ENCODE measurements at regions not wholly inside any gene's neighbourhood (a gene's known extent, or its start where the extent isn't known, plus 50 kb on each side); places are given as distances from the start of the nearest gene placed in this dataset.

- no peaks in the 10 kb centered on the region for H3K79me2 ChIP-seq (ENCODE audit: insufficient read depth)
- H3K9me3 ChIP-seq (ENCODE audit: low read depth) = no peaks in the 10 kb centered on the region
- H3K9me2 ChIP-seq (ENCODE audit: insufficient read depth) = no peaks in the 10 kb centered on the region
- no peaks in the 10 kb centered on the region for H3F3A ChIP-seq (ENCODE audit: insufficient read depth)
- no peak overlapping the region for H2AFZ ChIP-seq
- no peak overlapping the region for H3K4me2 ChIP-seq (ENCODE audit: unreplicated experiment)
- in situ Hi-C loops (cut with MboI) = no loop called here
- WGBS, 2 experiments (ENCODE audit: low coverage in 1 of 2, low lambda C conversion rate in 2 of 2, missing lambda C conversion rate in 2 of 2) = 30 to 31% methylated on average over 3 of the region's 3 CpGs
- TF ChIP-seq EZH2 (IDR thresholded peaks at IDR 0.05; ENCODE audit: insufficient read depth, poor library complexity, severe bottlenecking) = no peak
- no peak for TF ChIP-seq EZH2phosphoT487 (IDR thresholded peaks at IDR 0.05; ENCODE audit: insufficient read depth, low read depth)
- H3K36me3 ChIP-seq (ENCODE audit: low read depth) = no peaks in the 10 kb centered on the region
- DNase-seq = no peak
- no peaks in the 10 kb centered on the region for H3K4me1 ChIP-seq (ENCODE audit: insufficient read depth)
- H3K4me3 ChIP-seq = no peak overlapping the region
- no peak overlapping the region for H3K9ac ChIP-seq
- no peaks in the 10 kb centered on the region for H4K20me1 ChIP-seq (ENCODE audit: insufficient read depth)
- no peak overlapping the region for H3K27ac ChIP-seq
- no peaks in the 10 kb centered on the region for H3K27me3 ChIP-seq (replicated peaks; ENCODE audit: insufficient read depth)
Observed at GRCh38 chr4:115607311-115607710, 493.9 kb upstream of the NDST4 start.

- Histone ChIP-seq H4K20me1 (ENCODE audit: insufficient read depth) (no peaks in the 10 kb centered on the region), H3K27ac (no peak overlapping the region), H3K4me2 (ENCODE audit: unreplicated experiment) (no peak overlapping the region), H3K9ac (no peak overlapping the region), H3F3A (ENCODE audit: insufficient read depth) (no peaks in the 10 kb centered on the region), H3K9me2 (ENCODE audit: insufficient read depth) (no peaks in the 10 kb centered on the region), H3K4me3 (no peak overlapping the region), H2AFZ (no peak overlapping the region), H3K4me1 (ENCODE audit: insufficient read depth) (no peaks in the 10 kb centered on the region), H3K27me3 (replicated peaks; ENCODE audit: insufficient read depth) (no peaks in the 10 kb centered on the region), H3K79me2 (ENCODE audit: insufficient read depth) (no peaks in the 10 kb centered on the region), H3K9me3 (ENCODE audit: low read depth) (no peaks in the 10 kb centered on the region), H3K36me3 (ENCODE audit: low read depth) (no peaks in the 10 kb centered on the region)
- no peak for DNase-seq
- TF ChIP-seq EZH2phosphoT487 (IDR thresholded peaks at IDR 0.05; ENCODE audit: insufficient read depth, low read depth) (no peak), EZH2 (IDR thresholded peaks at IDR 0.05; ENCODE audit: insufficient read depth, poor library complexity, severe bottlenecking) (no peak)
- 44 to 52% methylated on average over 3 of the region's 3 CpGs for WGBS, 2 experiments (ENCODE audit: low coverage in 1 of 2, low lambda C conversion rate in 2 of 2, missing lambda C conversion rate in 2 of 2)
- in situ Hi-C loops (cut with MboI) = no loop called here
Observed at GRCh38 chr4:115596265-115597001, 483.0 kb upstream of the NDST4 start.

GRCh38 chr4:115580901-115581300 lies 467.5 kb upstream of the NDST4 start:
- Histone ChIP-seq H3K36me3 (ENCODE audit: low read depth) (no peaks in the 10 kb centered on the region), H3K27me3 (replicated peaks; ENCODE audit: insufficient read depth) (no peaks in the 10 kb centered on the region), H3K4me2 (ENCODE audit: unreplicated experiment) (no peak overlapping the region), H3K27ac (no peak overlapping the region), H3K9me2 (ENCODE audit: insufficient read depth) (no peaks in the 10 kb centered on the region), H3K4me1 (ENCODE audit: insufficient read depth) (no peaks in the 10 kb centered on the region), H3K9me3 (ENCODE audit: low read depth) (no peaks in the 10 kb centered on the region), H3K79me2 (ENCODE audit: insufficient read depth) (no peaks in the 10 kb centered on the region), H4K20me1 (ENCODE audit: insufficient read depth) (no peaks in the 10 kb centered on the region), H3F3A (ENCODE audit: insufficient read depth) (no peaks in the 10 kb centered on the region), H3K9ac (no peak overlapping the region), H2AFZ (no peak overlapping the region), H3K4me3 (no peak overlapping the region)
- DNase-seq = no peak
- TF ChIP-seq EZH2 (IDR thresholded peaks at IDR 0.05; ENCODE audit: insufficient read depth, poor library complexity, severe bottlenecking) = no peak
- no peak for TF ChIP-seq EZH2phosphoT487 (IDR thresholded peaks at IDR 0.05; ENCODE audit: insufficient read depth, low read depth)
- in situ Hi-C loops (cut with MboI) = no loop called here

- Histone ChIP-seq H3K79me2 (ENCODE audit: insufficient read depth) (no peaks in the 10 kb centered on the region), H4K20me1 (ENCODE audit: insufficient read depth) (no peaks in the 10 kb centered on the region), H3F3A (ENCODE audit: insufficient read depth) (no peaks in the 10 kb centered on the region), H2AFZ (0 out of 2 replicates have a peak overlapping the region, but pooled peaks have one; percentile 21), H3K9ac (no peak overlapping the region), H3K9me3 (ENCODE audit: low read depth) (no peaks in the 10 kb centered on the region), H3K27me3 (replicated peaks; ENCODE audit: insufficient read depth) (no peaks in the 10 kb centered on the region), H3K4me3 (no peak overlapping the region), H3K36me3 (ENCODE audit: low read depth) (no peaks in the 10 kb centered on the region), H3K27ac (no peak overlapping the region), H3K4me2 (ENCODE audit: unreplicated experiment) (no peak overlapping the region), H3K4me1 (ENCODE audit: insufficient read depth) (no peaks in the 10 kb centered on the region), H3K9me2 (ENCODE audit: insufficient read depth) (no peaks in the 10 kb centered on the region)
- 10 to 24% methylated on average over 1 of the region's 1 CpG for WGBS, 2 experiments (ENCODE audit: low coverage in 1 of 2, low lambda C conversion rate in 2 of 2, missing lambda C conversion rate in 2 of 2)
- in situ Hi-C loops (cut with MboI) = no loop called here
- no peak for TF ChIP-seq EZH2 (IDR thresholded peaks at IDR 0.05; ENCODE audit: insufficient read depth, poor library complexity, severe bottlenecking)
- no peak for TF ChIP-seq EZH2phosphoT487 (IDR thresholded peaks at IDR 0.05; ENCODE audit: insufficient read depth, low read depth)
- DNase-seq = no peak
Observed at GRCh38 chr4:115575851-115576250, 462.4 kb upstream of the NDST4 start.

- Histone ChIP-seq H3K27ac (no peak overlapping the region), H3K4me2 (ENCODE audit: unreplicated experiment) (no peak overlapping the region), H3K9ac (no peak overlapping the region), H2AFZ (no peak overlapping the region), H3K4me1 (ENCODE audit: insufficient read depth) (no peaks in the 10 kb centered on the region), H3F3A (ENCODE audit: insufficient read depth) (no peaks in the 10 kb centered on the region), H3K36me3 (ENCODE audit: low read depth) (no peaks in the 10 kb centered on the region), H3K9me2 (ENCODE audit: insufficient read depth) (no peaks in the 10 kb centered on the region), H3K79me2 (ENCODE audit: insufficient read depth) (no peaks in the 10 kb centered on the region), H3K4me3 (no peak overlapping the region), H4K20me1 (ENCODE audit: insufficient read depth) (no peaks in the 10 kb centered on the region), H3K27me3 (replicated peaks; ENCODE audit: insufficient read depth) (no peaks in the 10 kb centered on the region), H3K9me3 (ENCODE audit: low read depth) (no peaks in the 10 kb centered on the region)
- DNase-seq = no peak
- WGBS, 2 experiments (ENCODE audit: low coverage in 1 of 2, low lambda C conversion rate in 2 of 2, missing lambda C conversion rate in 2 of 2) = 9 to 11% methylated on average over 2 of the region's 2 CpGs
- in situ Hi-C loops (cut with MboI) = no loop called here
- no peak for TF ChIP-seq EZH2phosphoT487 (IDR thresholded peaks at IDR 0.05; ENCODE audit: insufficient read depth, low read depth)
- no peak for TF ChIP-seq EZH2 (IDR thresholded peaks at IDR 0.05; ENCODE audit: insufficient read depth, poor library complexity, severe bottlenecking)
Observed at GRCh38 chr4:115562506-115562905, 449.1 kb upstream of the NDST4 start.

Data from GM23248 (cell line).